ENCODE measurements at regions not wholly inside any gene's neighbourhood (a gene's known extent, or its start where the extent isn't known, plus 50 kb on each side); places are given as distances from the start of the nearest gene placed in this dataset.
"Not testable (repeated sequence)": the region's sequence is repeated elsewhere in the genome, so short reads cannot be mapped to it uniquely, and the experiment has no call there.

- DNase-seq (ENCODE audit: low read depth in 2 of 2): no peak
Measured at GRCh38 chr3:31288224-31288623, 244.5 kb upstream of the STT3B start.

GRCh38 chr3:31288641-31289100, 244.1 kb upstream of the STT3B start:
- no peak for DNase-seq (ENCODE audit: low read depth in 2 of 2)

DNA sequence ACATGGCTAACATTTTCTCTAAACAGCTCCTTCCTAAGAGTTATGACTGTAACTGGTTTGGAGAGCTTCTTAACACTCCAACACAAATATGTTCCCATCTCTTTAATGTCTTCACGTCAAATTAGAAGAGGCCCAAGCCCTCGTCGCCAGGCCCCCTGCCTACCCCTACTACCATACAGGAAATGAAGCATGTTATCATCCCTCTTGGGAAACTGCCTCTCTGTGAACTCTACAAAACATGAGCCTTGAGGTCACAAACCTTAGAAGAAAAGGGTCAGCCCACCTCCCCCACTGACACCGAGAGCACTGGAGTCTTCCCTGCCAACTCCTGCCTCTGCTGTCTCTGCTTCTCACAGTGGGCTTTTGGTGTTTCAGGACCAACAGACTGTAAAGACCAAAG, 243.1 kb upstream of the STT3B start:
- DNase-seq (ENCODE audit: low read depth in 2 of 2): no peak

DNA sequence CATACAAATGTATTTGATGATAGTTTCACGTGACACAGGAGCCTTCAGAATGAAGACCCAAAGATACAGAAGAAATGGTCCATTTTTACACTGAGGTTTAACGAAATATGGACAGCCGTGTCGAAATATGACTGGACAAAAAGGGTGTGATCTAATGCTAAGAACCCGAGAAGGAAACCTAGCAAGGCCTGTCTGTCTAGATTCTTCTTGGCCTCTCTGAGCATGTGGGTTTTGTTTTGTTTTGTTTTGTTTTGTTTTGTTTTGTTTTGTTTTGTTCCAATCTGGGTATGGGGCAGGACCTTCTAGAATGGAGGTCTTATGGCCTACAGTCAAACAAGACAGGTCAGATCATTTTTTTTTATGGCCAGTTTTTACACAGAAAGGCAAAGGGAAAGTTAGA, 242.7 kb upstream of the STT3B start:
- DNase-seq (ENCODE audit: low read depth in 2 of 2): no peak

GRCh38 chr3:31291818-31292217, 240.9 kb upstream of the STT3B start:
- no peak for DNase-seq (ENCODE audit: low read depth in 2 of 2)

DNA sequence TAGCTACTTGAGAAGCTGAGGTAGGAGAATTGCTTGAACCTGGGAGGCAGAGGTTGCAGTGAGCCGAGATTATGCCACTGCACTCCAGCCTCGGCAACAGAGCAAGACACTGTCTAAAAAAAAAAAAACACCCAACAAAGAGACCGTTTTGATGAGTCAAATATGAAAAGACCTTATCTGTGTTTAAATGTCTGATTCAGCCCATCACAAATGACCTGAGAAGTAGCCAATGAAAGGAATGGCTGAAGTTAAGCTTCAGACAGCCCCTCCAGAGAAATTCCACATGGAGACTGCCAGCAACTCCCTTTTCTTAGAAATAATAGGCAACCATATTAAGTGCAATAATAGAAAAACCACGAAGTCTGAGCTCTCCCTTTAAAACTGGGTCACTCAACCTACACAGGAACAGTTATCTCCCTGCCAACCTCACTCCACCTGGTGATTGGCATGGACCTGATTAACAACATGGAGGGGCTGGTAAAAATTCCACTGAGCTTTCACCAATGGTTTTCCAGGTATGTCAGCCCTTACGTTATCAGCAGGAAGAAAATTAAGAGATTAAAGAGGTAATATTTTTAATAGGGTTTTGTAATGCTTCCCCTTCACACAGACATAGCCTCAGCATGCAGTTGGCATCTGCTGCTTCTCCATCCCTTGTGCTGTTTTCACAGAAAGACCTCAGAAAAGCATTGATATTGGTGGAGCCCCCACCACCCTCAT, 238.1 kb upstream of the STT3B start:
- no peak for DNase-seq (ENCODE audit: low read depth in 2 of 2)

GRCh38 chr3:31295150-31295765, 237.5 kb upstream of the STT3B start:
- no peak for DNase-seq (ENCODE audit: low read depth in 2 of 2)

DNA sequence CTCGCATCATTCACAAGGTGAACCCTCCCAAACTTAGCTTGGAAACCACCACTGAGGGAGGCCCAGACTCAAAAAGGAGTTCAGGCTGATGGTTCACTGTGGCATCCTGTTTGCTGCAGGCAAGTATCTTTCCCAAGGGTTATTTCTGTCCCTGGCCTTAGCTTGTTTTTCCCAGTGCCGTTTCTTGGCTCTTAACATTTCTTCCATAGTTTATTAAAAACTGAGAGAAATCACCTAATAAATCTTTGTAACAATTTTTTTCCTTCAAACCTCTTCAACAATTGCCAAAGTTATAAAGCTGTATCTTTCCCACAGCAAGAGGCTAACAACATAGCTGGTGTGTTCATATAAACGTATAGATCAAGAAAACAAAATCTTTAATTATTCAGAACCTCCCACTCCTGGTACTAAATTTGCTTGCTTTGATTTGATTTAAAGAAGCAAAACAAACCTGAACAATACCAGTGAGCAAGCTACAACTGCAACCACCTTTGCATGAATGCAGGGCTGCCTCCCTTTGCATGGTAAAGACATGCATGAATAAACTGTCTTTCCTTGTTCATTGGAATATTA, 234.9 kb upstream of the STT3B start:
- DNase-seq (ENCODE audit: low read depth in 2 of 2): no peak

GRCh38 chr3:31300456-31301443, 232.0 kb upstream of the STT3B start:
- no peak for DNase-seq (ENCODE audit: low read depth in 2 of 2)

DNA sequence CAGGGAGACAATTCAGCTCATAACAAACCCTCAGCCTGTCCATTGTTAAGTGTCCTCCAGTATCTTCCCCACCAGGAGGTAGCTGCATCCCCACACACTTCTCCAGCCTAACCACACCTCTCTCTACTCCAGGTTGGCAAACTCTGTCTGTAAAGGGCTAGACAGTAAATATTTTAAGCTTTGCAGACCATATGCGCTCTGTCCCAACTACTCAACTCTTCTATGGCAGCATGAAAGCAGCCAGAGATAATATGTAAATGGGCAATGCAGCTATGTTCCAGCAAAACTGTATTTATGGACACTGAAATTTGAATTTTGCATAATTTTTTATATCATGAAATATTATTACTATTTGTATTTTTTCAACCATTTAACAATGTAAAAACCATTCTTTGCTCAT, 230.4 kb upstream of the STT3B start:
- no peak for DNase-seq (ENCODE audit: low read depth in 2 of 2)

DNA sequence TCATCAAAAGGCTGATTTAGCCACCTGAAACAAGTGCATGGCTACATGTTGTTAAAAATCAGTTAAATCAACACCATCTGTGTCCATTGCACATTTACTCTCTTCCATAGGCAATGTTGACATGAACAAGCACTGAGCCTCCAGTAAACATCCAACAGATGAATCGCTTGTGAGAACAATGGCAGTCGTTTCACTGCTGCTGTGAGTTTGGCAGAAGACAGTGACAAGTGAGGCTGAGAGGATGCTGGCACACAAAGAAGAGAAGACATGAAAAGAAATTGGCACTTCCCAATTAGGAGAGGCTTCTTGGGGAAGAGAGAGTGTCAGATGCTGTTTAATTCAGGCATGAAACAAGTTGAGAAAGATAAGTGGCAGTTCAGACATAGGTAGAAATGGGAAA, 227.4 kb upstream of the STT3B start:
- DNase-seq (ENCODE audit: low read depth in 2 of 2): no peak

GRCh38 chr3:31307131-31307785, 225.5 kb upstream of the STT3B start:
- no peak for DNase-seq (ENCODE audit: low read depth in 2 of 2)

DNA sequence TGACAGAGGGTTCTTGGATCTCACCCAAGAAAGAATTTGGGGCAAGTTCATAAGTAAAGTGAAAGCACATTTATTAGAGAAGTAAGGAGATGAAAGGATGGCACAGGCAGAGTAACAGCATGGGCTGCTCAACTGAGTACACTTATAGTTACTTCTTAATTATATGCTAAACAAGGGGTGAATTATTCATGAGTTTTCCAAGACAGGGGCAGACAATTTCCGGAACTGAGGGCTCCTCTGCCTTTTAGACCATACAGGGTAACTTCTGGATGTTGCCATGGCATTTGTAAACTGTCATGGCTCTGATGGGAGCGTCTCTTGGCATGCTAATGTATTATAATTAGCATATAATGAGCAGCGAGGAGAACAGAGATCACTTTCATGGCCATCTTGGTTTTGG, 221.2 kb upstream of the STT3B start:
- DNase-seq (ENCODE audit: low read depth in 2 of 2): no peak

GRCh38 chr3:31312400-31312799, 220.3 kb upstream of the STT3B start:
- no peak for DNase-seq (ENCODE audit: low read depth in 2 of 2)

GRCh38 chr3:31314258-31314657, 218.5 kb upstream of the STT3B start:
- no peak for DNase-seq (ENCODE audit: low read depth in 2 of 2)

DNA sequence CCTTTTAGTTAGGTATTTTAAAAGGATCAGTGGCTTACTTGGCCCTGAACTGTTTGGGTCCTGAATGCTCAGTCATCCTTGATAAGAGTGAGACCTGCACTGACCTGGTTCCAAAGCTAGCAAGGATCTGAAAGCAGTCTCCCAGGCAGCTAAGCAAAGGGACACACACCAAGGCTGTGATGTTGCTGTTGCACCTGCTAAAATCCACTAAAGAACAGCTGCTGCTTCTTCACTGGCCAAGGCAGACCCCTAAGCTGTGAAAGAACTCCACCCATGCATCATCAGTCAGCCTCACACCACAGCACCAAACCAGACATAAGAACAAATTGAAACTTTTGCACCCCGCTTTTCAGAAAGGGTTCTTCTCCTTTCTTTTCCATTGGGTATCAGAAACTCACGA, 213.4 kb upstream of the STT3B start:
- DNase-seq (ENCODE audit: low read depth in 2 of 2): no peak

DNA sequence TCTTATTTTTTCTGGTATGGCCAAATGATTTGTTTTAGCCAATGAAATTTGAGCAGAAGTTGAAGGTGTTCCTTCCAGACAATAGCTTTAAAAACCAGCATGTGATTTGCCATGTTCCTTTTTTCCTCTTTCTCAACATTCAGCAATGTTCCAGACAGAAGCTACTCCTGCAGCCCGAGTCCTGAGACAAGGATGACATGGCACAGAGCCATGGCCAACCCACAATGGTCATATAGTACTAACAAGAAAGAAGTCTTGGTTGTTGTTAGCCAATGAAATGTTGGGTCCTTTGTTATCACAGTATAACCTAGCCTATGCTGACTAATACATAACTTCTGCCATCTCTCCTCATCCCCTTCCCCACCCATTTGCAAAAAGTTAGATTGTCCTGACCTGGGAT, 211.1 kb upstream of the STT3B start:
- no peak for DNase-seq (ENCODE audit: low read depth in 2 of 2)

DNA sequence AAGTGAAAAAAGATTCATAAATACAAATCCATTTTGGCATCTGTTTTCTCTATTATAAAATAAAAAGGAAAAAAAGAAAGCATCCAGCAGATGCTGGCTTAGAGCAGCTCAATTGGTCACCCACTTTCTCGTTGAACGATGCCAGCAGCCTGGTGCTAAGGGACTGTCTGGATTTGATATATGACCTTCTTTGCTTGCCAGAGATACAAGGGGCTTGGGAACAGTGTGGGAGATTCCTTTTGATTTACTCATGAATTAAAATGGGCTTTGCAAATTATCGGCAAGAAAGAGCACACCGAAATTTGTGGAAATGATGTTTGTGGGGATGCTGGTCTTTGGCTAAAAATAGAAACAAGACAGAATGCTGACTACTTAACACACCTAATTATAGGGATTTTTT, 210.3 kb upstream of the STT3B start:
- DNase-seq (ENCODE audit: low read depth in 2 of 2): no peak

- not testable (repeated sequence) for DNase-seq (ENCODE audit: low read depth in 2 of 2)
Measured at GRCh38 chr3:31327826-31328357, 204.8 kb upstream of the STT3B start.

DNA sequence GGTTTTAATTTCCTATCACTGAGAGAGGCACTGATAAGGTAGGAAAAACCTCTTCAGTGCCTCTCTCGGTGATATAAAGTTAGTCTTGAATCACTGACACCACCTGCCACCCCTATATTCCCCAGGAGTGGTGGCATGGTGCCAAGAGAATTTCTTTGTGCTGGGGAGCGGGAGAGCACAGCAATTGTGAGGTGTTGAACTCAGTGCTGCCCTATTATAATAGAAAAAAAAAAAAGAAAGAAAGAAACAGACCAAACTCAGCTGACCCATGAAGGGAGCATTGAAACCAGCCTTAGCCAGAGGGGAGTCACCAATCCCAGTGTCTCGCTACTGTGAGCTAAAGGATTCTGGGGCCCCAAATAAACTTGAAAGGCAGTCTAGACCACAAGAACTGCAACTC, 201.4 kb upstream of the STT3B start:
- DNase-seq (ENCODE audit: low read depth in 2 of 2): no peak

- DNase-seq (ENCODE audit: low read depth in 2 of 2): no peak
Measured at GRCh38 chr3:31341130-31341529, 191.6 kb upstream of the STT3B start.

Data from stimulated activated CD4-positive, alpha-beta T cell treated with anti-CD3 and anti-CD28 coated beads, Interleukin-1b, Interleukin-23, amount 100 ng/mL, for 4 hours (primary cell).